HG02970 (cell line): ENCODE measurements at regions not wholly inside any gene's neighbourhood (a gene's known extent, or its start where the extent isn't known, plus 50 kb on each side); places are given as distances from the start of the nearest gene placed in this dataset.

Experiments
- ATAC-seq: cut with Tn5 transposase; IDR thresholded peaks from one replicate; pipeline ENCODE4 v1.9.1; 2021; ENCODE audit warnings: mild to moderate bottlenecking, moderate library complexity, moderate number of reproducible peaks; ENCODE audit not compliant: unreplicated experiment, low FRiP score

DNA sequence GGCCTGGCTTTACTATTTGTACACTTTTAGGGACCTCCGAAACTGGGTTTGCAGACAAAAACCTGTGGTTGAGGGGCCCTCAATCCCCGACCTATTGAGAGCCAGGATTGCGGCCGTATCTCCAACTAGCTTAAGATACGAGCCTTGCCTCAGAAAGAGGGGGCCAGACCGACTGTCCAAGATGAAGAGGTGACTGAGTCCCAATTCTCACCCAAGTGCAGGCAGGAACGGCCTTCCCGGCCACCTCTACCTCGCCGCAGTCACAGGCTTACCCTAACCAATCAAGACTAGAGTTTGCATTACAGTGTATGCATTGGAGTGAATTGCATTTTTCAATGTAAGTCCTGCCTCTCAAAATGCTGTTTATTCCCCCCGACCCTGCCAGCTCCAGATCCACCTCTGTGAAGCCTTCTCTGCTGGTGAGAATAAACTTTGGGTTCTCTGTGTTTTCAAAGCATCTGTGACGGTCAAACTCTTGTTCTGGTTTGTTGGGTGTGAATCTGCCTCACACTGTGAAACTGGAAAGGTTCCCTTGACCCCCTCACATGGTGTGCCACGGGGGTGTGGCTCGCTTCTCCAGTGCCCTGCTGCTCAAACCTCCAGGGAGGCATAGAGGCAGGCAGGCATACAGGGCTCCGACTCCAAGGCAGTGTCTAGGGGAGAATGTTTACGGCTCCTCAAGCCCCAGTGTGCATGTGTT is 62.2 kb upstream of the WLS start:
- no peak for ATAC-seq

DNA sequence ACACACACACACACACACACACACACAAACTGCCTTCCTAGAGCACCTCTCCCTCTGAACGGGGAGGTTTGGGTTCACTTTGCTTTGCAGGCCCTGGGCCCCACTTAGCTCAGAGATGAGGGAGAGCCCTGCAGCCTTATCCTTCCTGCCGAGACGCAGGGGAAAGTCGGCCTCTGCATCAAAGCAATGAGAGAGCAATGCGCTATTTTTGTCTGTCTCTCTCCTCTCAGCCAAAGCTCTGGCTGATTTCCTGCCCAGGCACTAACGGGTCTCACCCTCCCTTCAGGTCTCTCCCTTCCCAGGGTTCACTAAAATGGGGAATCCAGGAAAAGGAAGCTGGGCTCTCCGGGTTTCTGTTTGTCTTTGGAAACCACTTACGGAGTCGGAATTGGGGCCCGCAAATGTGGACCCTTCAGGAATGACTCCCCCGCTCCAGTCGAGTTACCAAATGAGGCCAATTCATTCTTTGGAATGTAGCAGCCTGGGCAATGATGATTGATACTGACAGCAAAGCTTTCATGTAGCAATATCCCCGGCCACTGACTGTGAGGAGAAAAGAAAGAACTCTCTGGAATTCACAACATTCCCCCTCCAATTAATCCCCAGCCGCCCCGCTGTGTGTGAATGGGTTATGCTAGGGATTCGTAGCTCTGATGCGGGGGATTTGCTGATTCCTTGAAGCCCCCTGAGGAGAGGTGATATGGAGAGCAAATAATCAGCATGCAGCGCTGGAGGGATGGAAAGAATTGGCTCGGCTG is 61.5 kb upstream of the WLS start:
- no peak for ATAC-seq

DNA sequence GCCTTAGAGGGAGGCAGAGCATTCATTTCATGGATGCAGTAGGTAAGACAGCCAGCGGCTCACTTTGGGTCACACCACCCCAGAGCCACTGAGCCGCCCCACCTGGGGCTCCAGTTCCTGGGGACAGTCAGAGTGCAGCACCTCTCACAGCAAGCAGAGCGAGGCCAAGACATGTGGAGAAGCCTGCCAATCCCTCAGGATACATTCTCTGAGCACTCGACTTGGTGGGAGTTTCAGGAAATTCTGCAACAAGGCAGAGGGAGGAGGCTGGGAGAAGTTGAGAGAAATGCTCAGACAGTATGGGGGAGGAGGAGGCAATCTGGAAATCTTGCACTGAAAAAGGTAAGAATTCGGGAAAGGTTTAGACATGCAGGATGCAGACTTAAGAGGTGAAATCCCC is 60.8 kb upstream of the WLS start:
- no peak for ATAC-seq

DNA sequence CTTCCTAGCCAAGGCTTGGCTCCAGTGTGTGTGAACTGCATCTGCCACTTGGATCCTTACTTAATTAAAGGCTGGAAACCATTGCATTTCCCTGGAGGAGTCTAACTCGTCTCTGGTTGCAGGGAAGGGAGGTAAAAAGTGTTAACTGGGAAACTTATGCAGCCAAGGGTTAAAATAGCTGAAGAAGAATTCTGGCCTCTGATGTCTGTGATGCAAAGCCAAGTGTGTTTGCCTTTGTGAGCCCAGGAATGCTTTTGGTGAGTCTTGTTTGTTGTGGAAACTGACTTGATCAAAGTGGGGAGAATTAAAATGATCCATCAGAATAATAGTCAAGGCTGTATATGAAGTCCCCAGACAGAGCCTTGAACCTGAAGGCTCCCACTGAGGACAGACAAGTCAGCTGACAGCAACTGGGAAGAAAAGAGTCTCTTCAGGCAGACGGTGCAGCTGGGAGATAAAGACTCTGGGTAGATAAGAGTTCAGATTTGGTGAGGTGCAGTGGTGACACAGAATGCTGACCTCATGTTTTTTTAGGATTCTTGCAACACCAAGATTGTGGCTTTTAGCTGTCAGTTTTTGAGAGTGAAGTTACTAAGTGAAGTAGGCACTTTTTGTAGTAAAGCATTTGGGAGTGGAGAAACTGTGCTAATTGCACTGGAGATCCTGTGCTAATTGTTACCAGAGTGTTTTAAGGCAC is 59.5 kb upstream of the WLS start:
- ATAC-seq, result no peak

DNA sequence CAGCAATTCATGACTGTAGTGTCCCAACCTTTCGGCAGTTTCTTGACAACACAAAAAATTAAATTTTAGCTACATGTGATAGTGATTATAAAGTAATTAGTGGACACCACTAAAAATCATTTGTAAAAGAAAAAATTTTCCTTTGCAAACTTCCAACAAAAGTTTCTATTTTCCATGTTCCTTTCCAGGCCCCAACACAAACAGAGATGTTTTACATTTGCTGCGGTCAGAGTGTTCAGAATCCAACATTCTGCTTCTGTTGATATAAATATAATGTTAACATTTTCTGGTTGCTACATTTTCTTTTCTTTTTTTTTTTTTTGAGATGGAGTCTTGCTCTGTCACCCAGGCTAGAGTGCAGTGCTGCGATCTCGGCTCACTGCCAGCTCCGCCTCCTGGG is 54.9 kb upstream of the WLS start:
- ATAC-seq, result no peak

DNA sequence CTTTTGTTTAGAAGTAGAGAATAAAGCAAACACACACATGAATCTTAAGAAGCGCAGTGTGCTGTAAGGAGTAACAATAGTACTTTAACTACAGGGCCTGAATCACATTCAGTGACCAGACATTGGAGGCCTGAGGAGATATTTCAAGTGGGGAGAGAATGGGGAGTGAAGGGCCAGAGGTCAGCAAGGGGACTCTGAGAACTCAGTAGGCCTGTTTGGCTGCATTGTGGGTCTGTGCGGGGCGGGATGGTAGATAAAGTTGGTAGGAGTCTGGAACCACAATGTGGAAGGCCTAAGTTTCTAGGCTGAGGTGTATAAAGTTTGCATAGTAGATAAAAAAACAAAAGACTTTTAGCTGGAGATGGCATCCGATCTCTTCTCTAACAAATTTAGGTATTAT is 52.7 kb upstream of the WLS start:
- no peak for ATAC-seq

DNA sequence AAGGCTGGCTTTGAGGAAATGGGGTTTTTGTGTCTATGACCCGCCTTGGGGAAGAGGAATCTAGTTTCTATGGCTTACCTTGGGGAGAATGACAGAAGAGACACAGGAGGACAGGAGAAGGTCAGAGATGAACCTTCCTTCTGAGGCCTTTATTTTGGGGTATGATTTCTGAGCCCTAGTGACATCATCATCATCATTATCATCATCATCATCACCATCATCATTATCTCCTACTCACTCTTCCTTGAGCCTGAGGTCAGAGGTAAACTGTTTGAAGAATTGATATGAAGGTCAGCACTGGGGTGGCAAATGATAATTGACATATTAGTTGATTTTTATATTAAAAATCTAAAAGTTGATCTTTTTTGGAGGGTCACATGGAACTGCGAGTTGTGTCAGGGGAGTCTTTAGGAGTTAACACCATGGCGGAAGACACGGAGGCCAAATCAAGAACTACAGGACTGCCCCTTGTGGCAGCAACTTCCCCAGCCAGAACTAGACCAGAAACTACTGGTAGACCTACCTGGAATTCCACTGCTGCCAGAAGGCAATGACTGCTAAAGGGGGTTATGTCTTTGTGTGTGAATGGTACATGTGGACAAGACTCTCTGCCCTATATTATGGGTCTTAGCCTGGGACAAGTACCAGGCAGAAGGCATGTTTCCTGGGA is 49.8 kb upstream of the WLS start:
- no peak for ATAC-seq
